ENCODE measurements at regions not wholly inside any gene's neighbourhood (a gene's known extent, or its start where the extent isn't known, plus 50 kb on each side); places are given as distances from the start of the nearest gene placed in this dataset.

DNA sequence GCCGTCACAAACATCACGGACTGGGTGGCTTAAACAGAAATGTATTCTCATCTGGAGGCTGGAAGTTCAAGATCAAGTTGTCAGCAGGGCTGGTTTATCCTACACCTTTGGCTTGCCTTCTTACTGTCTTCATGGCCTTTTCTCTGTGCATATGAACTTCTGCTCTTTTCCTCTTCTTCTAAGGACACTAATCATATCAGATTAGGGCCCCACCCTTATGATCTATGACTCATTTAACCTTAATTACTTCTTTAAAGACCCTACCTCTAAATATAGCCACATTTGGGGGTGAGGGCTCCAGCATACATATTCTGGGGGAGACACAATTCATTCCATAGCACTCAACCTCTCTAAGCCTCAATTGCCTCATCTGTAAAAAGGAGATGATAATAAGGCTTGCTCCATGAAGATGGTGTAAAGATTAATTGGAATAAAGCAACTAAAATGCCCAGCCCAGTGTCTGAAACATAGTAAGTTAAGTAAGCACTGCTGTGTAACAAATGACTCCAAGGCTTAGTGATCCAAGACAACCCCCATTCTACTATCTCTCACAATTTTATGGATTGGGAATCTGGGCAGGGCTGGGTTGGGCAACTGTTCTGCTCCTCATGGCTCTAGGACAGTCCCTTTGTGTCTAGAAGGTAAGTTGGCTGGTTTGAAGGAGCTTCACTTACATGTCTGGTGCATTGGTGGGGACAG, 119.8 kb downstream of the BANF2 start:
- no peaks in the 10 kb centered on the region for H3K9me2 ChIP-seq (ENCODE audit: insufficient read depth, low read length)
- H4K20me1 ChIP-seq (ENCODE audit: insufficient read depth), result no peaks in the 10 kb centered on the region
- H3K9ac ChIP-seq (ENCODE audit: low read length), result no peak overlapping the region
- no peaks in the 10 kb centered on the region for H3K9me3 ChIP-seq (ENCODE audit: low read length)
- H2AFZ ChIP-seq (ENCODE audit: low read depth, low read length), result no peak overlapping the region
- no peaks in the 10 kb centered on the region for H3K36me3 ChIP-seq (ENCODE audit: insufficient read depth, low read length)
- H3K27me3 ChIP-seq (ENCODE audit: insufficient read depth, low read depth, low read length), result no peaks in the 10 kb centered on the region
- no peak overlapping the region for H3K4me3 ChIP-seq (ENCODE audit: low read length)
- no peak overlapping the region for H3K4me2 ChIP-seq (ENCODE audit: low read length)
- TF ChIP-seq REST (IDR thresholded peaks at IDR 0.05; ENCODE audit: borderline replicate concordance) (no peak), SMC3 (conservative IDR thresholded peaks at IDR 0.05; ENCODE audit: poor library complexity) (no peak), EP300 (conservative IDR thresholded peaks at IDR 0.05; ENCODE audit: poor library complexity, severe bottlenecking) (no peak), EZH2 (IDR thresholded peaks at IDR 0.05; ENCODE audit: borderline replicate concordance, insufficient read depth, low read length, poor library complexity, severe bottlenecking) (no peak), RAD21 (conservative IDR thresholded peaks at IDR 0.05) (no peak), TAF1 (IDR thresholded peaks at IDR 0.05; ENCODE audit: low read depth) (no peak)
- TF ChIP-seq, protein P1, sequence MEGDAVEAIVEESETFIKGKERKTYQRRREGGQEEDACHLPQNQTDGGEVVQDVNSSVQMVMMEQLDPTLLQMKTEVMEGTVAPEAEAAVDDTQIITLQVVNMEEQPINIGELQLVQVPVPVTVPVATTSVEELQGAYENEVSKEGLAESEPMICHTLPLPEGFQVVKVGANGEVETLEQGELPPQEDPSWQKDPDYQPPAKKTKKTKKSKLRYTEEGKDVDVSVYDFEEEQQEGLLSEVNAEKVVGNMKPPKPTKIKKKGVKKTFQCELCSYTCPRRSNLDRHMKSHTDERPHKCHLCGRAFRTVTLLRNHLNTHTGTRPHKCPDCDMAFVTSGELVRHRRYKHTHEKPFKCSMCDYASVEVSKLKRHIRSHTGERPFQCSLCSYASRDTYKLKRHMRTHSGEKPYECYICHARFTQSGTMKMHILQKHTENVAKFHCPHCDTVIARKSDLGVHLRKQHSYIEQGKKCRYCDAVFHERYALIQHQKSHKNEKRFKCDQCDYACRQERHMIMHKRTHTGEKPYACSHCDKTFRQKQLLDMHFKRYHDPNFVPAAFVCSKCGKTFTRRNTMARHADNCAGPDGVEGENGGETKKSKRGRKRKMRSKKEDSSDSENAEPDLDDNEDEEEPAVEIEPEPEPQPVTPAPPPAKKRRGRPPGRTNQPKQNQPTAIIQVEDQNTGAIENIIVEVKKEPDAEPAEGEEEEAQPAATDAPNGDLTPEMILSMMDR (IDR thresholded peaks at IDR 0.05; ENCODE audit: poor library complexity, severe bottlenecking), result no peak
- no peaks in the 10 kb centered on the region for H3K79me2 ChIP-seq (replicated peaks; ENCODE audit: insufficient read depth, low read length)
- no peak overlapping the region for H3K27ac ChIP-seq (ENCODE audit: low read length)
- H3F3A ChIP-seq (ENCODE audit: insufficient read depth, low read length, poor library complexity, severe bottlenecking), result no peaks in the 10 kb centered on the region

DNA sequence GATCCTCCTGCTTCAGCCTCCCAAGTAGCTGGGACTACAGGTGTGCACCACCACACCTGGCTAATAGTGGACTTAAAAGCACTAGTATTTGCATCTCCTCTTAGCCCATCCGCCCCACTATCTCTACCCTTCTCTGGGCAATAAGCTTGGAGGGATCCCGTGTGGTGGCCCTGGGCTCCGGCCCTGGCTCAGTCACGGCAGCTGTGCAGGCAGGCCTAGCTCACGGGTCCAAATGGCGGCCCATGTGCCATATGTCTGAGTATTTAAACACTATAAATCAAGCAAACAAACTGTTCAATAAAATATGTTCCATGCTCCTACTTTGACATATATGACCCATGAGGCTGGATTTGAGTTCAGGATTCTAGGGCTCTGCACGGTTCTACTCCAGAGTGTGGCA, 118.4 kb downstream of the BANF2 start:
- no peaks in the 10 kb centered on the region for H3K9me2 ChIP-seq (ENCODE audit: insufficient read depth, low read length)
- H3K36me3 ChIP-seq (ENCODE audit: insufficient read depth, low read length), result no peaks in the 10 kb centered on the region
- H3K9me3 ChIP-seq (ENCODE audit: low read length), result no peaks in the 10 kb centered on the region
- no peak overlapping the region for H2AFZ ChIP-seq (ENCODE audit: low read depth, low read length)
- H3K4me2 ChIP-seq (ENCODE audit: low read length), result no peak overlapping the region
- H3K27ac ChIP-seq (ENCODE audit: low read length), result no peak overlapping the region
- no peaks in the 10 kb centered on the region for H4K20me1 ChIP-seq (ENCODE audit: insufficient read depth)
- no peak overlapping the region for H3K9ac ChIP-seq (ENCODE audit: low read length)
- H3K27me3 ChIP-seq (ENCODE audit: insufficient read depth, low read depth, low read length), result no peaks in the 10 kb centered on the region
- H3F3A ChIP-seq (ENCODE audit: insufficient read depth, low read length, poor library complexity, severe bottlenecking), result no peaks in the 10 kb centered on the region
- no peaks in the 10 kb centered on the region for H3K79me2 ChIP-seq (replicated peaks; ENCODE audit: insufficient read depth, low read length)
- TF ChIP-seq EP300 (conservative IDR thresholded peaks at IDR 0.05; ENCODE audit: poor library complexity, severe bottlenecking) (no peak), MXI1 (conservative IDR thresholded peaks at IDR 0.05; ENCODE audit: poor library complexity, severe bottlenecking) (no peak), RAD21 (conservative IDR thresholded peaks at IDR 0.05) (no peak), REST (IDR thresholded peaks at IDR 0.05; ENCODE audit: borderline replicate concordance) (no peak), EZH2 (IDR thresholded peaks at IDR 0.05; ENCODE audit: borderline replicate concordance, insufficient read depth, low read length, poor library complexity, severe bottlenecking) (no peak), TAF1 (IDR thresholded peaks at IDR 0.05; ENCODE audit: low read depth) (no peak), SMC3 (conservative IDR thresholded peaks at IDR 0.05; ENCODE audit: poor library complexity) (no peak)
- TF ChIP-seq, protein P1 (IDR thresholded peaks at IDR 0.05; ENCODE audit: poor library complexity, severe bottlenecking), result no peak
- H3K4me3 ChIP-seq (ENCODE audit: low read length), result no peak overlapping the region

Measured in neural cell (in vitro differentiated cells).